K562 (cell line): ENCODE measurements at regions not wholly inside any gene's neighbourhood (a gene's known extent, or its start where the extent isn't known, plus 50 kb on each side); places are given as distances from the start of the nearest gene placed in this dataset.

Experiments
- ATAC-seq: fragments of 200-7000 bp; cut with Tn5 transposase; 3 replicates; pipeline ENCODE4 v1.9.1; 2020; ENCODE audit warnings: moderate library complexity
- BruUV-seq: library from RNA; stranded (reverse); fragments of 400-500 nt; replicated peaks from 2 replicates; lab custom pipeline; 2021; lab: Mats Ljungman, UMichigan
- CTCF ChIA-PET: fragments of 300-600 bp; formaldehyde crosslinking; extraction: SDS; loops from one replicate; lab custom pipeline; 2021; ENCODE audit warnings: low intra/inter-chr PET ratio; lab: Yijun Ruan, JAX
- POLR2A ChIA-PET: fragments of 300-600, 350-650 bp; sonication (Branson Sonifier 250); formaldehyde crosslinking; extraction: SDS; loops from one replicate; lab custom pipeline; 2021; ENCODE audit warnings: antibody characterized with exemption, inconsistent platforms; lab: Yijun Ruan, JAX
- DNase-seq, 4 experiments: peaks; one replicate each; pipeline versions ENCODE4 v3.0.0 to v3.0.0-alpha.2; 2011 to 2018; ENCODE audit warnings: low spot score in 3 of 4, mixed read lengths in 3 of 4; ENCODE audit errors: extremely low read depth in 1 of 4
- FAIRE-seq: peaks from 2 replicates; lab custom pipeline; 2011; peaks lifted over from hg19 to GRCh38; lab: Jason Lieb, UNC
- H2AFZ ChIP-seq: 2 replicates; pipeline ENCODE4 v1.6.0; 2011; ENCODE audit warnings: low read depth, low read length, control low read depth, inconsistent platforms
- H3K27ac ChIP-seq: fragments of 200-600 bp; 3 replicates; pipeline ENCODE4 v1.8.0; 2011; ENCODE audit warnings: low read depth, mild to moderate bottlenecking, control low read depth, inconsistent platforms, low read length, moderate library complexity, mixed read lengths; ENCODE audit errors: extremely low read depth
- H3K27me3 ChIP-seq, 2 experiments: fragments of 300-600 bp in 1 of 2; 2 replicates in 1 of 2; 3 replicates in 1 of 2; pipeline versions ENCODE4 v1.6.0 to v1.8.0; 2011; ENCODE audit warnings: inconsistent platforms in 2 of 2, low read length in 2 of 2, mild to moderate bottlenecking in 1 of 2, mixed read lengths in 1 of 2, moderate library complexity in 1 of 2; ENCODE audit not compliant: control insufficient read depth in 2 of 2, insufficient read depth in 2 of 2
- H3K36me3 ChIP-seq: fragments of 300-600 bp; 3 replicates; pipeline ENCODE4 v1.8.0; 2011; ENCODE audit warnings: mild to moderate bottlenecking, low read length, inconsistent platforms; ENCODE audit not compliant: control insufficient read depth, insufficient read depth
- H3K4me1 ChIP-seq, 2 experiments: fragments of 200-600 bp in 1 of 2; replicated peaks in 1 of 2; 2 replicates in 1 of 2; 3 replicates in 1 of 2; pipeline versions ENCODE4 v1.5.1 to v1.8.0; 2011; ENCODE audit warnings: inconsistent platforms in 2 of 2, low read length in 2 of 2, mild to moderate bottlenecking in 1 of 2, mixed read lengths in 1 of 2, moderate library complexity in 1 of 2; ENCODE audit not compliant: control insufficient read depth in 2 of 2, insufficient read depth in 2 of 2
- H3K4me2 ChIP-seq: 2 replicates; pipeline ENCODE4 v1.6.1; 2011; ENCODE audit warnings: low read length, control low read depth, inconsistent platforms, mixed read lengths; ENCODE audit not compliant: insufficient read depth
- H3K4me3 ChIP-seq: fragments of 200-600 bp; sonication (generic), shearing (Covaris generic); 2 replicates; pipeline ENCODE4 v1.5.1; 2016; ENCODE audit warnings: control low read depth, inconsistent platforms
- H3K79me2 ChIP-seq: fragments of 200-600 bp; 3 replicates; pipeline ENCODE4 v1.8.0; 2011; ENCODE audit warnings: low read length, inconsistent platforms; ENCODE audit not compliant: control insufficient read depth, insufficient read depth
- H3K9ac ChIP-seq, 2 experiments: 2 replicates each; pipeline versions ENCODE4 v1.6.0 to v1.6.1; 2011; ENCODE audit warnings: low read depth in 2 of 2, low read length in 2 of 2, control low read depth in 1 of 2, inconsistent platforms in 1 of 2, mild to moderate bottlenecking in 1 of 2, mixed read lengths in 1 of 2; ENCODE audit not compliant: insufficient read depth in 1 of 2
- H3K9me1 ChIP-seq: one replicate; pipeline ENCODE4 v1.6.0; 2011; ENCODE audit warnings: inconsistent platforms, mild to moderate bottlenecking, low read length, moderate library complexity; ENCODE audit not compliant: control insufficient read depth, insufficient read depth
- H3K9me3 ChIP-seq: replicated peaks from 2 replicates; pipeline ENCODE4 v1.5.1; 2011; ENCODE audit warnings: low read depth, low read length, inconsistent platforms; ENCODE audit not compliant: control insufficient read depth, insufficient read depth
- H4K20me1 ChIP-seq: replicated peaks from 2 replicates; pipeline ENCODE4 v1.6.1; 2011; ENCODE audit warnings: low read length, inconsistent platforms, mixed read lengths; ENCODE audit not compliant: control insufficient read depth, insufficient read depth
- CAMTA2 ChIP-seq: fragments of 250-450 bp; sonication (Bioruptor Pico); conservative IDR thresholded peaks from 2 replicates; pipeline ENCODE4 v1.5.1; 2022
- E2F1 ChIP-seq: sonication (generic); formaldehyde crosslinking; IDR thresholded peaks from 2 replicates; pipeline ENCODE4 v1.8.1; 2023; ENCODE audit warnings: mild to moderate bottlenecking, missing genetic modification reagents, moderate library complexity
- ELF1 ChIP-seq: fragments of 200-800 bp; sonication (Bioruptor generic); IDR thresholded peaks from 2 replicates; pipeline ENCODE4 v1.6.1; 2016; ENCODE audit warnings: missing genetic modification characterization, missing compliant biosample characterization
- GTF2B ChIP-seq: IDR thresholded peaks from 2 replicates; pipeline ENCODE4 v1.6.1; 2011; ENCODE audit not compliant: insufficient read length; ENCODE audit errors: extremely low read depth
- HNRNPUL1 ChIP-seq: fragments of 200-400 bp; formaldehyde crosslinking; IDR thresholded peaks from 2 replicates; pipeline ENCODE4 v1.6.1; 2017; ENCODE audit warnings: low read length
- KLF6 ChIP-seq: fragments of 250-450 bp; sonication (Bioruptor Pico); IDR thresholded peaks from 2 replicates; pipeline ENCODE4 v1.4.0; 2020; ENCODE audit warnings: mild to moderate bottlenecking, moderate library complexity, borderline replicate concordance
- PHF21A ChIP-seq: fragments of 450-650 bp; IDR thresholded peaks from 2 replicates; pipeline ENCODE4 v1.6.1; 2017; ENCODE audit warnings: low read depth, borderline replicate concordance
- SMAD4 ChIP-seq: fragments of 250-450 bp; sonication (Bioruptor Pico); conservative IDR thresholded peaks from 2 replicates; pipeline ENCODE4 v1.8.0; 2021; ENCODE audit warnings: inconsistent platforms, mild to moderate bottlenecking, moderate library complexity
- TAF7 ChIP-seq: fragments of 450-650 bp; IDR thresholded peaks from 2 replicates; pipeline ENCODE4 v1.6.1; 2016; ENCODE audit warnings: missing genetic modification characterization, missing compliant biosample characterization
- TEAD1 ChIP-seq, 2 experiments: fragments of 450-650 bp in 1 of 2; sonication (generic) in 1 of 2; formaldehyde crosslinking; IDR thresholded peaks; 2 replicates each; pipeline versions ENCODE4 v1.4.0 to v1.8.0; 2020 to 2022; ENCODE audit warnings: mild to moderate bottlenecking in 2 of 2, missing genetic modification reagents in 1 of 2
- THAP12 ChIP-seq: fragments of 250-450 bp; sonication (Bioruptor Pico); IDR thresholded peaks from 2 replicates; pipeline ENCODE4 v1.9.0; 2021; ENCODE audit warnings: mild to moderate bottlenecking, inconsistent platforms
- USF1 ChIP-seq: sonication (generic); formaldehyde crosslinking; IDR thresholded peaks from 2 replicates; pipeline ENCODE4 v1.9.0; 2022; ENCODE audit warnings: mild to moderate bottlenecking, missing genetic modification reagents
- ZNF609 ChIP-seq: sonication (generic); formaldehyde crosslinking; IDR thresholded peaks from 2 replicates; pipeline ENCODE4 v1.8.1; 2023; ENCODE audit warnings: missing genetic modification reagents, mild to moderate bottlenecking, borderline replicate concordance
- ZNF696 ChIP-seq: fragments of 250-450 bp; sonication (Bioruptor Pico); conservative IDR thresholded peaks from 2 replicates; pipeline ENCODE4 v1.4.0; 2020; ENCODE audit warnings: mild to moderate bottlenecking, moderate library complexity
- WGBS: fragments of 100-300 bp; shearing (Covaris generic); methylation state at CpG from one replicate; pipeline ENCODE4 v1.1.6; 2016; ENCODE audit warnings: low coverage, mixed read lengths; ENCODE audit not compliant: insufficient coverage; ENCODE audit errors: missing lambda C conversion rate; 5-methylcytosine and 5-hydroxymethylcytosine counted together
- in situ Hi-C: fragments of 300-500 bp; cut with MboI; formaldehyde crosslinking; loops from 4 replicates; pipeline ENCODE4 v1.15.0; 2018; ENCODE audit warnings: inconsistent platforms, mixed read lengths
- intact Hi-C: fragments of 100-400 bp; cut with micrococcal nuclease; formaldehyde crosslinking; loops from 2 replicates; pipeline ENCODE4 v1.14.2; 2022

GRCh38 chr6:112831022-112831421, 483.9 kb downstream of the RFPL4B start:
- intact Hi-C loops: no loop called here
- no peak overlapping the region for H3K9ac ChIP-seq
- H3K27me3 ChIP-seq: no peaks in the 10 kb centered on the region
- WGBS: 0% methylated on average over 1 of the region's 1 CpG
- no peaks in the 10 kb centered on the region for H3K9me3 ChIP-seq
- no peak overlapping the region for H3K4me2 ChIP-seq
- H3K27ac ChIP-seq: no peak overlapping the region
- no peaks in the 10 kb centered on the region for H3K79me2 ChIP-seq
- in situ Hi-C loops: no loop called here
- no peaks in the 10 kb centered on the region for H4K20me1 ChIP-seq
- DNase-seq (no peak), ATAC-seq (no peak), FAIRE-seq (no peak)
- H3K4me3 ChIP-seq: no peak overlapping the region
- ChIA-PET CTCF (no interaction called here), POLR2A (no interaction called here)
- no TSS peak for BruUV-seq
- H2AFZ ChIP-seq: no peak overlapping the region
- H3K36me3 ChIP-seq: no peaks in the 10 kb centered on the region
- no peaks in the 10 kb centered on the region for H3K4me1 ChIP-seq
- H3K9me1 ChIP-seq: no peaks in the 10 kb centered on the region
- TF ChIP-seq KLF6 (CRISPR knock-in tag) (no peak), ZNF609 (CRISPR knock-in tag) (no peak), USF1 (no peak), TAF7 (tag) (no peak), CAMTA2 (no peak), ZNF696 (CRISPR knock-in tag) (no peak), PHF21A (no peak), GTF2B (no peak), E2F1 (no peak), HNRNPUL1 (no peak), THAP12 (no peak), ELF1 (tag) (no peak), TEAD1 (CRISPR knock-in tag; IDR thresholded peaks at IDR 0.05) (no peak), SMAD4 (CRISPR knock-in tag) (no peak)
